ENCODE measurements at regions not wholly inside any gene's neighbourhood (a gene's known extent, or its start where the extent isn't known, plus 50 kb on each side); places are given as distances from the start of the nearest gene placed in this dataset.

- ChIA-PET POLR2A (no interaction called here), CTCF (no interaction called here)
- H3K27ac ChIP-seq: no peak overlapping the region
- TF ChIP-seq ZFP36 (IDR thresholded peaks at IDR 0.05; ENCODE audit: borderline replicate concordance, partially characterized antibody) (no peak), CHD2 (IDR thresholded peaks at IDR 0.05; ENCODE audit: low read length, partially characterized antibody) (no peak), MAX (IDR thresholded peaks at IDR 0.05) (no peak), HMGXB4 (CRISPR knock-in tag; IDR thresholded peaks at IDR 0.05; ENCODE audit: borderline replicate concordance) (no peak), FOXS1 (CRISPR knock-in tag; IDR thresholded peaks at IDR 0.05) (no peak), FOSL2 (IDR thresholded peaks at IDR 0.05) (no peak), FOSL2 (CRISPR knock-in tag; IDR thresholded peaks at IDR 0.05) (no peak)
- WGBS (ENCODE audit: missing lambda C conversion rate): 33% methylated on average over 6 of the region's 6 CpGs
- no peak overlapping the region for H3K4me3 ChIP-seq
- H3K4me1 ChIP-seq: 0 out of 3 replicates have a peak, but pooled peaks cover 5% of the 10 kb centered on the region
- DNase-seq (ENCODE audit: low read depth in 1 of 2, low spot score in 1 of 2) (no peak), ATAC-seq (no peak), FAIRE-seq (no peak)
- H3K9me3 ChIP-seq: no peaks in the 10 kb centered on the region
- H3K4me2 ChIP-seq: peak overlapping the region; percentile 71
Observed at GRCh38 chr6:93786474-93787330, 367.3 kb upstream of the EPHA7 start.

- no peak for FAIRE-seq
- WGBS (ENCODE audit: missing lambda C conversion rate): 8% methylated on average over 3 of the region's 3 CpGs
- ChIA-PET CTCF (no interaction called here), POLR2A (no interaction called here)
- Histone ChIP-seq H3K4me2 (peak overlapping the region; percentile 71), H3K4me1 (0 out of 3 replicates have a peak, but pooled peaks cover 5% of the 10 kb centered on the region), H3K9me3 (no peaks in the 10 kb centered on the region), H3K27ac (peak overlapping the region; percentile 47 to 54; a peak in 5 of 6 replicates), H3K4me3 (peak overlapping the region; percentile 30; the same call in 2 of the 3 replicates)
- TF ChIP-seq PBX3 (IDR thresholded peaks at IDR 0.05) (no peak), ZFP36 (IDR thresholded peaks at IDR 0.05; ENCODE audit: borderline replicate concordance, partially characterized antibody) (no peak), RCOR1 (IDR thresholded peaks at IDR 0.05; ENCODE audit: low read depth, low read length) (no peak), REST (IDR thresholded peaks at IDR 0.05) (no peak), HOXA7 (CRISPR knock-in tag; IDR thresholded peaks at IDR 0.05) (no peak), HDAC2 (IDR thresholded peaks at IDR 0.05) (no peak), EP300 (IDR thresholded peaks at IDR 0.05) (no peak)
- DNase-seq (ENCODE audit: low read depth in 1 of 2, low spot score in 1 of 2): no peak
- ATAC-seq: no peak
Observed at GRCh38 chr6:93785694-93786030, 366.3 kb upstream of the EPHA7 start.

Data from A549 (cell line).